ENCODE measurements at regions not wholly inside any gene's neighbourhood (a gene's known extent, or its start where the extent isn't known, plus 50 kb on each side); places are given as distances from the start of the nearest gene placed in this dataset.

DNA sequence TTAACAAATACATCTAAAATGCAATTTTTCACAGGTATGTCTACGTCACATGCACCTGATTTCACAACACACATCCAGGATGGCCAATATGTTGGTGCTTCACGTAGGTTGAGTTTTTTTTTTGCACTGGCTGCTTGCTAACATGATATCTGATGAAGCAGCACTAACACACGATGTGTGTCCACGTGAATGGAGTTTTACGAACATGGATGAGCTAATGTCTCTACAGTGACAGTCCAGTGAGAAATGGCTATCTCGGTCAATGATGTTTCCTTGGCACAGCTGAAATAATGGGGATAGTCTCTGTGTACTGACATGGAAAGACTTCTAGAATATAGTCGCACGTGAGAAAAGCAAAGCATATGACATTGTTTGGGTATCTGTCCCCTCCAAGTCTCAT is 563.9 kb upstream of the ADARB2 start:
- TF ChIP-seq, protein P1, sequence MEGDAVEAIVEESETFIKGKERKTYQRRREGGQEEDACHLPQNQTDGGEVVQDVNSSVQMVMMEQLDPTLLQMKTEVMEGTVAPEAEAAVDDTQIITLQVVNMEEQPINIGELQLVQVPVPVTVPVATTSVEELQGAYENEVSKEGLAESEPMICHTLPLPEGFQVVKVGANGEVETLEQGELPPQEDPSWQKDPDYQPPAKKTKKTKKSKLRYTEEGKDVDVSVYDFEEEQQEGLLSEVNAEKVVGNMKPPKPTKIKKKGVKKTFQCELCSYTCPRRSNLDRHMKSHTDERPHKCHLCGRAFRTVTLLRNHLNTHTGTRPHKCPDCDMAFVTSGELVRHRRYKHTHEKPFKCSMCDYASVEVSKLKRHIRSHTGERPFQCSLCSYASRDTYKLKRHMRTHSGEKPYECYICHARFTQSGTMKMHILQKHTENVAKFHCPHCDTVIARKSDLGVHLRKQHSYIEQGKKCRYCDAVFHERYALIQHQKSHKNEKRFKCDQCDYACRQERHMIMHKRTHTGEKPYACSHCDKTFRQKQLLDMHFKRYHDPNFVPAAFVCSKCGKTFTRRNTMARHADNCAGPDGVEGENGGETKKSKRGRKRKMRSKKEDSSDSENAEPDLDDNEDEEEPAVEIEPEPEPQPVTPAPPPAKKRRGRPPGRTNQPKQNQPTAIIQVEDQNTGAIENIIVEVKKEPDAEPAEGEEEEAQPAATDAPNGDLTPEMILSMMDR (IDR thresholded peaks at IDR 0.05; ENCODE audit: low read depth, low read length) = no peak
- DNase-seq (ENCODE audit: extremely low read depth, low read depth) = no peak

DNA sequence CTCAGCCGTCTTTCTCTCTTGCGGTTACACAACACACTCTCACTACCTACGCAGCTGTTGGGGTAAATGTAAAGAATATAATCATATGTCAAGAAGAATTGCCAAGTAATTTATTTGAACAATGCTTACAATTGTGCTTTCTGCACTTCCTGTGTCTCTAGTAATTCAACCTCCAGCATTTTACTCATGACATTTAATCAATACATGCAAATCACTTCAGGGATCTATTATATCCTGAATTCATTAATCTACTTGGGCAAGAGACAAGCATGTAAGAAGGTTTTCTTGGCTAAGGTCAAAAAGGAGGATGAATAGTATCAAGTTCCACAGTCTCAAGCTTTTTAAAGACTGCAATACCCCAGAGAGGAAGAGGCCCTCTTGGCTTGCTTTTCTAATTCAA is 562.9 kb upstream of the ADARB2 start:
- TF ChIP-seq, protein P1 (IDR thresholded peaks at IDR 0.05; ENCODE audit: low read depth, low read length) = no peak
- DNase-seq (ENCODE audit: extremely low read depth, low read depth) = no peak

DNA sequence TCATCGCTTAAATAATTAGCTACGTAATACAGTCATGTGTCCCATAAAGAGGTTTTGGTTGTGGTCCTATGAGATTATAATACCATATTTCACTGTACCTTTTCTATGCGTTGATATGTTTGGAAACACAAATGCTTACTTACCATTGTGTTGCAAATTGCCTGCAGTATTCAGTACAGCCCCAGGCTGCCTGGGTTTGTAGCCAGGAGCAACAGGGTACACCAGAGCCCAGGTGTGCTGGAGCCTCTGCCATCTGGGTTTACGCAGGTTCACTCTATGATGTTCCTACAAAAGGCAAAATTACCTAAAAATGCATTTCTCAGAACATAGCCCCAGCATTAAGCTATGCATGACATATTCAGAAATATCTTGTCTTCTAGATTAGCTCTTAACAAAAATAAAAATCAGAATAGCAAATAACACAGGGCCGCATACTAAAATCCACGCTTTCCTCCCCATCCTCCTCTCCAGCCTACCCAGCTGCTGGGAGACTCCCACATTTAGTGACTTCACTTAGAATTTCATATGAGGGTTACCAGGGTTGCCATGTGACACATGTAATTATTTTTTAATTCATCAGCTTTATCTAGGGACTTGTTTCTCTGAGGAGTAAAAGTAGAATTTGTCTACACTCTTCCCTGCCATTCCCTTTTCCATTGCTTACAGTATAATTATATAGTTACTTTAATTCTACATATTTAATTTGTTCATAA is 559.0 kb upstream of the ADARB2 start:
- TF ChIP-seq, protein P1 (IDR thresholded peaks at IDR 0.05; ENCODE audit: low read depth, low read length) = no peak
- no peak for DNase-seq (ENCODE audit: extremely low read depth, low read depth)

DNA sequence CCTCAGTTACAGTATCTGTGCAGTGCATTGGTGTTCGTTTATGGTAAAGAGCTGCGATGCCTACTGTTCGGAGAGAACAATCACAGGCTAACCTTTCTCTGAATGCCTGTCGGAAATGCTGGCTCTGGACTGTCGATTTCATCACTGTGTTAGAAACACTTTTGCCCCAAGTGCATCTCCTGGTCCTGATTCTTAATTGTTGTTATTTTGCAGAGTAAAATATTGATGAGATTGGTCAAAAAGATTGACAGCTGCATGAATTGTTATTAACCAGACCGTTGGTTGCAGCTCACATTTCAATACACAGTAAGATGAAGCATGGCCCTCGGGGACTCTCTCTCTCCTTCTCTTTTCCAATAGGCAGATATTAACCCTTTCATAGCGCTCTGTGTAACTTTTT is 557.4 kb upstream of the ADARB2 start:
- no peak for DNase-seq (ENCODE audit: extremely low read depth, low read depth)
- TF ChIP-seq, protein P1 (IDR thresholded peaks at IDR 0.05; ENCODE audit: low read depth, low read length) = no peak

DNA sequence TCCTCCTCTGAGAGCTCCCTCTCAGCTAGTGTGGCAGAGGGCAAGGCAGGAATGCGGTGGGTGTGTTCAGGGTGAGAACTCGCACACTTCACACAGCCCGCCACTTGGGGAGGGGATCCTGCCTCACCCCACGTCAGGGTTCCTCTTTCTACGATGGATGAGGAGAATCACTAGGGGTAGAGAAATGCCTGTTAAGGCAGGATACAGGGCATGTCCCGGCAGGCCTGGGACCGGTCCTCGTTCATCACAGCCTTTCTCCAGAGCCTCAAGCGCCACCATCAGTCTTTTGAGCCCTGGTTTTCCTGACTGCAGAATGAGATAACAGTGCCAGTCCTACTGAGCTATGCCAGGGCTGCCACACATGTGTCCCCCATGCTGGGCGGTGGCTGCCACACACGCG is 546.7 kb upstream of the ADARB2 start:
- TF ChIP-seq, protein P1 (IDR thresholded peaks at IDR 0.05; ENCODE audit: low read depth, low read length) = no peak
- DNase-seq (ENCODE audit: extremely low read depth, low read depth) = no peak

DNA sequence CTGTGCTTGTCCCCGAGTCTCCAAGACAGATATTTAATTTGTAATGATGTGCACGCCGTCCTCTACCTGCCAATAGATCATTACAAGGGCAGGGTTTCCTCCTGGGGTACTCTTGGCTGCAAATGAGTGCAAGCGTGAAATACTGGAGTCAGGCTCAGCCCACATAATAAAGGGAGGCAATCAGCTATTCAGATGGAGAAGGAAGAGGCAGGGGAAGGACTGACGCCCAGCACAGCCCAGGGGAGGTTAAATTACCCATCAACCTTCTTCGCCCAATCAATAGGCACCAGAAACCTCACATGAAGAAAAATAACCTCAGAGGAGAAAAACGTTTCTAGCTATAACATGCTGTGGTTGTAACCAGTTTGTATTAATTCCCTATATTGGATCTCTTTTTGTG is 544.9 kb upstream of the ADARB2 start:
- DNase-seq (ENCODE audit: extremely low read depth, low read depth) = no peak

DNA sequence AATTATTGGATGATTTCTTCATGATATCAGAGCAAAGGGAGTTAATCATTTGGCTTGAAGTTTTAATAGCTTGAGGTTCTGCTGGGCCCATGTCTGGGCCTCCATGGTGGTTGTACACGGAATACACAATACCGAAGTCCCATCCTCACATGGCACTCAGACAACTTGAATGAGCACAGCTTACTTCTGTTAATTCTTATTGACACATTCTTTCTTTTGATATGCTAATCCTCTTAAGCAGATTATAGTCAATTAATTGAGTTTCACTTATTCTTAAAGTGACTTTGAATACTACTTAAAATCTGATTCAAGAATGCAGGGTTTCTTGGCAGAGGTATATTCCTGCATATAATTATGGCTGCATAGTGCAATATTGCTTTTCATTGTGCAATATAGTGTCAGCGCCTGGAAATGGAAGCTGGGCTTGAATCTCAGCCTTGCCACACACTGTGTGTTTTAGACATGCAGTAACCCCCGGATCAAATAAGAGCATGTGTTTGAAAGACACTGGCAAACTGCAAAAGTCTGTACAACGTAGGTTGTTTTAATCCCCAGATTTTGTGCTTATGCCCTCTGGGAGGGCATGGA is 543.5 kb upstream of the ADARB2 start:
- TF ChIP-seq, protein P1 (IDR thresholded peaks at IDR 0.05; ENCODE audit: low read depth, low read length) = no peak
- DNase-seq (ENCODE audit: extremely low read depth, low read depth) = no peak

More for the DNA sequence above, 544.9 kb upstream of the ADARB2 start:
- TF ChIP-seq, protein P1 (IDR thresholded peaks at IDR 0.05; ENCODE audit: low read depth, low read length) = no peak
